Keratinocyte (primary cell): ENCODE measurements at regions not wholly inside any gene's neighbourhood (a gene's known extent, or its start where the extent isn't known, plus 50 kb on each side); places are given as distances from the start of the nearest gene placed in this dataset.

Experiments used
- DNase-seq: peaks from one replicate; pipeline ENCODE4 v3.0.0-alpha.2; 2011; ENCODE audit warnings: low read depth, missing footprints, low spot score
- FAIRE-seq: peaks from 2 replicates; lab custom pipeline; 2011; peaks lifted over from hg19 to GRCh38; lab: Jason Lieb, UNC
- H2AFZ ChIP-seq: 2 replicates; pipeline ENCODE4 v1.6.0; 2012; ENCODE audit warnings: low read length, control low read depth, inconsistent platforms; ENCODE audit not compliant: control insufficient read depth
- H3K27ac ChIP-seq: 2 replicates; pipeline ENCODE4 v1.5.1; 2011; ENCODE audit warnings: low read length; ENCODE audit not compliant: control insufficient read depth, insufficient read depth
- H3K27me3 ChIP-seq: 3 replicates; pipeline ENCODE4 v1.6.0; 2011; ENCODE audit warnings: low read length; ENCODE audit not compliant: control insufficient read depth, insufficient read depth; ENCODE audit errors: extremely low read depth
- H3K36me3 ChIP-seq, 2 experiments: 2 replicates in 1 of 2; 3 replicates in 1 of 2; pipeline ENCODE4 v1.5.1; 2011; ENCODE audit warnings: low read length in 2 of 2, mild to moderate bottlenecking in 1 of 2; ENCODE audit not compliant: control insufficient read depth in 2 of 2, insufficient read depth in 2 of 2; ENCODE audit errors: extremely low read depth in 1 of 2
- H3K4me1 ChIP-seq: 3 replicates; pipeline ENCODE4 v1.5.1; 2011; ENCODE audit warnings: low read length; ENCODE audit not compliant: control insufficient read depth, insufficient read depth; ENCODE audit errors: extremely low read depth
- H3K4me2 ChIP-seq: 3 replicates; pipeline ENCODE4 v1.6.0; 2011; ENCODE audit warnings: low read depth, low read length; ENCODE audit not compliant: control insufficient read depth, insufficient read depth; ENCODE audit errors: extremely low read depth
- H3K4me3 ChIP-seq, 3 experiments: fragments of 200-600 bp in 1 of 3; sonication (generic) in 1 of 3; 2 replicates in 2 of 3; 3 replicates in 1 of 3; pipeline ENCODE4 v1.5.1; 2011 to 2016; ENCODE audit warnings: low read length in 3 of 3, mild to moderate bottlenecking in 3 of 3, control low read depth in 2 of 3, inconsistent platforms in 1 of 3, low read depth in 1 of 3, mixed read lengths in 1 of 3, mixed run types in 1 of 3, moderate library complexity in 1 of 3; ENCODE audit not compliant: control insufficient read depth in 2 of 3, insufficient read depth in 2 of 3; ENCODE audit errors: extremely low read depth in 1 of 3
- H3K79me2 ChIP-seq: 2 replicates; pipeline ENCODE4 v1.6.0; 2012; ENCODE audit warnings: low read length; ENCODE audit not compliant: control insufficient read depth, insufficient read depth
- H3K9ac ChIP-seq: 3 replicates; pipeline ENCODE4 v1.6.0; 2011; ENCODE audit warnings: low read length; ENCODE audit not compliant: control insufficient read depth, insufficient read depth; ENCODE audit errors: extremely low read depth
- H3K9me1 ChIP-seq: 3 replicates; pipeline ENCODE4 v1.6.0; 2011; ENCODE audit warnings: low read length; ENCODE audit not compliant: control insufficient read depth, insufficient read depth; ENCODE audit errors: extremely low read depth
- H3K9me3 ChIP-seq: 2 replicates; pipeline ENCODE4 v1.5.1; 2012; ENCODE audit warnings: low read depth, low read length; ENCODE audit not compliant: control insufficient read depth
- H4K20me1 ChIP-seq: 3 replicates; pipeline ENCODE4 v1.6.0; 2011; ENCODE audit warnings: low read length; ENCODE audit not compliant: control insufficient read depth, insufficient read depth; ENCODE audit errors: extremely low read depth
- CTCF ChIP-seq, 3 experiments: IDR thresholded peaks in 1 of 3; conservative IDR thresholded peaks in 1 of 3; optimal IDR thresholded peaks in 1 of 3; 2 replicates in 2 of 3; 3 replicates in 1 of 3; pipeline versions ENCODE3 to v1.5.1; 2011; ENCODE audit warnings: low read length in 3 of 3, mild to moderate bottlenecking in 3 of 3, moderate library complexity in 2 of 3, control low read depth in 1 of 3, inconsistent platforms in 1 of 3; ENCODE audit not compliant: insufficient read depth in 2 of 3; ENCODE audit errors: extremely low read depth in 1 of 3
- EZH2 ChIP-seq: IDR thresholded peaks from one replicate; pipeline ENCODE4 v1.6.1; 2012; ENCODE audit warnings: inconsistent platforms, mild to moderate bottlenecking, low read length, moderate library complexity
- dilution Hi-C: fragments of 300-500 bp; cut with MboI; formaldehyde crosslinking; loops from one replicate; pipeline ENCODE4 v1.7.0; 2020; ENCODE audit warnings: low sequenced_read_pairs; ENCODE audit not compliant: extremely low pct_ligation_motif_present

GRCh38 chr4:126702747-126703146 is 930.0 kb upstream of the INTU start:
- no peak overlapping the region for H3K4me3 ChIP-seq
- DNase-seq (no peak), FAIRE-seq (peak; percentile 20)
- H4K20me1 ChIP-seq, result no peaks in the 10 kb centered on the region
- no peak overlapping the region for H3K4me2 ChIP-seq
- peaks cover 11% of the 10 kb centered on the region for H3K4me1 ChIP-seq
- no peaks in the 10 kb centered on the region for H3K36me3 ChIP-seq
- H3K9ac ChIP-seq, result no peak overlapping the region
- no peak overlapping the region for H3K27ac ChIP-seq
- H3K9me3 ChIP-seq, result no peaks in the 10 kb centered on the region
- H2AFZ ChIP-seq, result no peak overlapping the region
- no peaks in the 10 kb centered on the region for H3K9me1 ChIP-seq
- H3K79me2 ChIP-seq, result no peaks in the 10 kb centered on the region
- dilution Hi-C loops, result no loop called here
- H3K27me3 ChIP-seq, result no peaks in the 10 kb centered on the region
- TF ChIP-seq EZH2, result no peak
- no peak for TF ChIP-seq CTCF (optimal IDR thresholded peaks at IDR 0.05 in 1 of 3, IDR thresholded peaks at IDR 0.05 in 1 of 3, conservative IDR thresholded peaks at IDR 0.05 in 1 of 3; ENCODE audit: extremely low read depth in 1 of 3, insufficient read depth in 2 of 3, low read length in 3 of 3)

DNA sequence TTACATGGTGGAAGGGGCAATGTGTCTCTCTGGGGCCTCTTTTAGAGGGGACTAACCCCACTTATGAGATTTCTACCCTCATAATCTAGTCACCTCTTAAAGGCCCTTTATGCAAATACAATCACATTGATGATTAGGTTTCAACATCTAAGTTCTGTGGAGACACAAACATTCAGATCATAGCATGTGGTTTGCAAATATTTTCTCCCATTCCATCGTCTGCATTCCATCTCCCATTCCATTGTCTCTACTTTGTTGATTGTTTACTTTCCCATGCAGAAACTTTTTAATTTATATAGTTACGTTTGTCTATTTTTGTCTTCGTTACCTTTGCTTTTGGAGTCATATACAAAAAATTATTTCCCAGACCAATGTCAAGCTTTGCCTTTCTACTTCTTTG is 927.5 kb upstream of the INTU start:
- H3K9ac ChIP-seq, result no peak overlapping the region
- DNase-seq, result no peak
- H3K4me2 ChIP-seq, result no peak overlapping the region
- peaks cover 15% of the 10 kb centered on the region for H3K4me1 ChIP-seq
- no peaks in the 10 kb centered on the region for H3K9me1 ChIP-seq
- H3K4me3 ChIP-seq, result no peak overlapping the region
- H3K9me3 ChIP-seq, result no peaks in the 10 kb centered on the region
- no peaks in the 10 kb centered on the region for H4K20me1 ChIP-seq
- H3K36me3 ChIP-seq, result no peaks in the 10 kb centered on the region
- no peak overlapping the region for H3K27ac ChIP-seq
- dilution Hi-C loops, result no loop called here
- no peaks in the 10 kb centered on the region for H3K79me2 ChIP-seq
- no peaks in the 10 kb centered on the region for H3K27me3 ChIP-seq
- no peak for FAIRE-seq
- no peak for TF ChIP-seq CTCF (optimal IDR thresholded peaks at IDR 0.05 in 1 of 3, IDR thresholded peaks at IDR 0.05 in 1 of 3, conservative IDR thresholded peaks at IDR 0.05 in 1 of 3; ENCODE audit: extremely low read depth in 1 of 3, insufficient read depth in 2 of 3, low read length in 3 of 3)
- TF ChIP-seq EZH2, result no peak
- H2AFZ ChIP-seq, result no peak overlapping the region
